Hepatocyte (in vitro differentiated cells): ENCODE measurements at regions not wholly inside any gene's neighbourhood (a gene's known extent, or its start where the extent isn't known, plus 50 kb on each side); places are given as distances from the start of the nearest gene placed in this dataset.

Source experiments
- DNase-seq: peaks from one replicate; pipeline ENCODE4 v3.0.0-alpha.2; 2016; ENCODE audit warnings: low spot score
- H2AFZ ChIP-seq: fragments of 200-600 bp; sonication (generic); 2 replicates; pipeline ENCODE4 v1.6.0; 2016; ENCODE audit warnings: antibody characterized with exemption, mild to moderate bottlenecking
- H3K27ac ChIP-seq: fragments of 200-600 bp; sonication (generic); 2 replicates; pipeline ENCODE4 v1.5.1; 2016; ENCODE audit warnings: mild to moderate bottlenecking
- H3K27me3 ChIP-seq: fragments of 200-600 bp; sonication (generic); 2 replicates; pipeline ENCODE4 v1.6.1; 2016
- H3K36me3 ChIP-seq: fragments of 200-600 bp; sonication (generic); replicated peaks from 2 replicates; pipeline ENCODE4 v1.5.1; 2016; ENCODE audit warnings: low read depth; ENCODE audit not compliant: insufficient read depth
- H3K4me1 ChIP-seq: fragments of 200-600 bp; sonication (generic); 2 replicates; pipeline ENCODE4 v1.5.1; 2016; ENCODE audit warnings: mild to moderate bottlenecking, moderate library complexity; ENCODE audit not compliant: insufficient read depth
- H3K4me2 ChIP-seq: fragments of 200-600 bp; sonication (generic); 2 replicates; pipeline ENCODE4 v1.6.0; 2016
- H3K4me3 ChIP-seq: fragments of 200-600 bp; sonication (generic); 2 replicates; pipeline ENCODE4 v1.5.1; 2016; ENCODE audit warnings: mild to moderate bottlenecking
- H3K79me2 ChIP-seq: fragments of 200-600 bp; sonication (generic); 2 replicates; pipeline ENCODE4 v1.6.0; 2017; ENCODE audit warnings: mild to moderate bottlenecking
- H3K9me2 ChIP-seq: fragments of 200-600 bp; sonication (generic); replicated peaks from 2 replicates; pipeline ENCODE4 v1.6.0; 2017; ENCODE audit warnings: mild to moderate bottlenecking; ENCODE audit not compliant: insufficient read depth
- H3K9me3 ChIP-seq: fragments of 200-600 bp; sonication (generic); 2 replicates; pipeline ENCODE4 v1.5.1; 2016; ENCODE audit warnings: low read depth, mild to moderate bottlenecking
- H4K20me1 ChIP-seq: fragments of 200-600 bp; sonication (generic); 2 replicates; pipeline ENCODE4 v1.6.0; 2016; ENCODE audit warnings: mild to moderate bottlenecking; ENCODE audit not compliant: insufficient read depth, poor library complexity, severe bottlenecking
- CTCF ChIP-seq: fragments of 200-600 bp; sonication (generic); IDR thresholded peaks from 2 replicates; pipeline ENCODE4 v1.5.1; 2016; ENCODE audit warnings: antibody characterized with exemption, mild to moderate bottlenecking; ENCODE audit not compliant: poor library complexity
- EZH2 ChIP-seq: fragments of 200-600 bp; sonication (generic); IDR thresholded peaks from 2 replicates; pipeline ENCODE4 v1.6.1; 2016; ENCODE audit warnings: antibody characterized with exemption, mild to moderate bottlenecking, borderline replicate concordance
- EZH2phosphoT487 ChIP-seq: fragments of 200-600 bp; sonication (generic); IDR thresholded peaks from one replicate; pipeline ENCODE4 v1.6.1; 2018; ENCODE audit warnings: antibody characterized with exemption, mild to moderate bottlenecking, low read depth, moderate library complexity; ENCODE audit not compliant: unreplicated experiment, severe bottlenecking
- WGBS: methylation state at CpG from one replicate; pipeline ENCODE4 v1.1.6; 2016; ENCODE audit warnings: low lambda C conversion rate; ENCODE audit errors: missing lambda C conversion rate; 5-methylcytosine and 5-hydroxymethylcytosine counted together

- Histone ChIP-seq H3K79me2 (no peaks in the 10 kb centered on the region), H3K9me3 (no peaks in the 10 kb centered on the region), H2AFZ (no peak overlapping the region), H3K27ac (no peak overlapping the region), H4K20me1 (no peaks in the 10 kb centered on the region), H3K36me3 (no peaks in the 10 kb centered on the region), H3K4me3 (no peak overlapping the region), H3K4me1 (no peaks in the 10 kb centered on the region), H3K27me3 (no peaks in the 10 kb centered on the region), H3K9me2 (no peaks in the 10 kb centered on the region), H3K4me2 (no peak overlapping the region)
- TF ChIP-seq EZH2 = no peak
- TF ChIP-seq EZH2phosphoT487 = no peak
- no peak for TF ChIP-seq CTCF
- 81% methylated on average over 4 of the region's 4 CpGs for WGBS
- DNase-seq = no peak
These were observed 325.4 kb downstream of the RNF144B start for GRCh38 chr6:18712595-18712994.

GRCh38 chr6:18720075-18720474 is 332.9 kb downstream of the RNF144B start:
- H3K4me2 ChIP-seq = no peak overlapping the region
- no peaks in the 10 kb centered on the region for H3K79me2 ChIP-seq
- H3K27me3 ChIP-seq = no peaks in the 10 kb centered on the region
- no peak overlapping the region for H2AFZ ChIP-seq
- DNase-seq = no peak
- H3K4me3 ChIP-seq = no peak overlapping the region
- 76% methylated on average over 5 of the region's 5 CpGs for WGBS
- H3K9me3 ChIP-seq = no peaks in the 10 kb centered on the region
- H3K9me2 ChIP-seq = no peaks in the 10 kb centered on the region
- no peak overlapping the region for H3K27ac ChIP-seq
- no peaks in the 10 kb centered on the region for H3K36me3 ChIP-seq
- no peaks in the 10 kb centered on the region for H3K4me1 ChIP-seq
- TF ChIP-seq EZH2 (no peak), CTCF (no peak), EZH2phosphoT487 (no peak)
- H4K20me1 ChIP-seq = no peaks in the 10 kb centered on the region

DNA sequence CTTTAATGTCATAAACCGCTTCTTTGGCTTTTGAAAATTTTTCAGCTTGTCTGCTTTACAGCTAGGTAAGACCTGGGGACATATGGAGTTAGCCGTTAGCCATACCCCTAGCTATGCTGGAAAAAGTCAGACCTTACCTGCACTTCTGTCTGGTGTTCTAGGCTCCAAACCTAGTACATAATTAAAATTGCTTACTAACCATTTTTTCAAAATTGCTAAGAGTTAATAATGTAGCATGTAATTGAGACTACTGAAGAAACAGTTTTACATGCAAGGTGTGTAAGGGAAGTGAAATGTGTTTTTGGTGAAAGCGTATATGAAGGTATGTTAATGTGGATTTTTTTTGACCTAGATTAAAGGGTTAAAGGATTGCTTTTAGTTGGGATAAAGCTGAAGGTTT is 336.9 kb downstream of the RNF144B start:
- H3K36me3 ChIP-seq = no peaks in the 10 kb centered on the region
- no peaks in the 10 kb centered on the region for H3K9me2 ChIP-seq
- H4K20me1 ChIP-seq = no peaks in the 10 kb centered on the region
- H3K27ac ChIP-seq = no peak overlapping the region
- TF ChIP-seq EZH2 (no peak), CTCF (no peak), EZH2phosphoT487 (no peak)
- no peak overlapping the region for H3K4me2 ChIP-seq
- no peak overlapping the region for H2AFZ ChIP-seq
- H3K9me3 ChIP-seq = no peaks in the 10 kb centered on the region
- 81% methylated on average over 3 of the region's 3 CpGs for WGBS
- no peaks in the 10 kb centered on the region for H3K27me3 ChIP-seq
- no peak overlapping the region for H3K4me3 ChIP-seq
- no peaks in the 10 kb centered on the region for H3K4me1 ChIP-seq
- no peaks in the 10 kb centered on the region for H3K79me2 ChIP-seq
- DNase-seq = no peak

DNA sequence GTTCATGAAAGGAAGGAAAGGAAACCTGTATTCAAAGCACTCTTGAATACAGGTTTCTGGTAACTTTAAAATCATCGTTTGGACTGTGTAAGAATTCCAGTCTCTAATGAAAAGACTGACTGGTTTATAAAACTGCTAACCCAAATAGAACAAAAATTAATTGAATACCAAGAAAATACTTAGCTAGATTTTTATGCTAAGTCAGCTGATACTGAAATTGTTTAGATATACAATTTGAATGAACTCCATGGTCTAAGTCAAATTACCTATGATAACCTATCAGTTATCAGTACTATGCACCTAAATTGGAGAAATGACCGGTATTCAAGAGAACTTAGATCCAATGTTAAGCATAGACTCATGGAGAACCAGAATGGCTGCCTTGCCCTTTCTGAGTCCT is 338.3 kb downstream of the RNF144B start:
- Histone ChIP-seq H2AFZ (no peak overlapping the region), H3K9me3 (no peaks in the 10 kb centered on the region), H3K4me2 (no peak overlapping the region), H3K79me2 (no peaks in the 10 kb centered on the region), H3K27me3 (no peaks in the 10 kb centered on the region), H3K4me3 (no peak overlapping the region), H4K20me1 (no peaks in the 10 kb centered on the region), H3K27ac (no peak overlapping the region), H3K4me1 (no peaks in the 10 kb centered on the region), H3K36me3 (no peaks in the 10 kb centered on the region), H3K9me2 (no peaks in the 10 kb centered on the region)
- no peak for TF ChIP-seq EZH2
- 91% methylated on average over 2 of the region's 2 CpGs for WGBS
- DNase-seq = no peak
